Loucy (cell line): ENCODE measurements at regions not wholly inside any gene's neighbourhood (a gene's known extent, or its start where the extent isn't known, plus 50 kb on each side); places are given as distances from the start of the nearest gene placed in this dataset.

Experiments
- CTCF ChIP-seq: fragments of 200-600 bp; sonication (generic); conservative IDR thresholded peaks from 2 replicates; pipeline ENCODE4 v1.5.1; 2014; ENCODE audit warnings: mild to moderate bottlenecking, antibody characterized with exemption, low read length
- EZH2phosphoT487 ChIP-seq: fragments of 200-600 bp; IDR thresholded peaks from 2 replicates; pipeline ENCODE4 v1.6.1; 2018; ENCODE audit warnings: antibody characterized with exemption, mild to moderate bottlenecking, moderate library complexity, borderline replicate concordance

- TF ChIP-seq CTCF = no peak
- TF ChIP-seq EZH2phosphoT487 = no peak
Observed at GRCh38 chr11:21687643-21688042, 505.2 kb upstream of the ANO5 start.
